ENCODE measurements at regions not wholly inside any gene's neighbourhood (a gene's known extent, or its start where the extent isn't known, plus 50 kb on each side); places are given as distances from the start of the nearest gene placed in this dataset.

DNA sequence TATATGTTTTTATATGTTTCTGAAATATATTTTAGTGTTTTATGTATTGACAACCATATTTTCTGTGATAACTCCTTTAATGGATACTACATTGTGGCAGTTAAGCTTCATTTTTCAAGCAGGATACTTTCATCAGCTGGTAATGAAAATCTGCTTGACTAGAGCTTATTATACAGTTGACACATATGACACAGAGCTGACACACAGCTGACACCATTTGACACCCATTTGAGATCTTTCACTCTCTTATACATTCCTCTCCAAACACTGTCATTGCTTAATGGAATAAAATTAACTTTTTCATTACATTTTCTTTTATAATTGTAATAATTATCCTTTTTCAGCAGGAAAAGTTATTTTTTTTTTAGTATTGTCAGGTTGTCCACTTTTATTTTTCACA is 561.1 kb upstream of the NDST4 start:
- ChIA-PET CTCF (no interaction called here), POLR2A (no interaction called here)

DNA sequence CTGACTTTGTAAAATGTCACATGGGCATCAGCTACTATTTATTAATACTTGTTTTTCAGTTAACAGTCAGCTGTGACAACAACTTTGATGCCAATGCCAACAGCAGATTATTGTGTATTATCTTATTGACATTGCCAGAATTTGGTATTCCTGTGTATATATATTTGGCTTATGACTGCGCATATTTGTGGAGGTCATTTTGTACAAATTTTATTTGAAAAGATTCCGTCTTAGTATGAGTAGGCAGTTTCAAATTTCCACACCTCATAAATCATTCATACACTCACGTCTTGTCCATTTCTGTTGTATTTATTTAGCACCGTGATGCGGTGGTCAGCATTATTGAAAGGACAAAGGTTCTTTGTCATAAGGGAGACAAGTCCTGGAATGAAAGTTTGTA is 558.2 kb upstream of the NDST4 start:
- no peaks in the 10 kb centered on the region for H3K27me3 ChIP-seq (ENCODE audit: control insufficient read depth, insufficient read depth, low read length)
- H3K9me3 ChIP-seq (ENCODE audit: control insufficient read depth, insufficient read depth, low read length): no peaks in the 10 kb centered on the region
- no peak overlapping the region for H3K27ac ChIP-seq (ENCODE audit: low read depth, low read length)
- TF ChIP-seq, protein P1, sequence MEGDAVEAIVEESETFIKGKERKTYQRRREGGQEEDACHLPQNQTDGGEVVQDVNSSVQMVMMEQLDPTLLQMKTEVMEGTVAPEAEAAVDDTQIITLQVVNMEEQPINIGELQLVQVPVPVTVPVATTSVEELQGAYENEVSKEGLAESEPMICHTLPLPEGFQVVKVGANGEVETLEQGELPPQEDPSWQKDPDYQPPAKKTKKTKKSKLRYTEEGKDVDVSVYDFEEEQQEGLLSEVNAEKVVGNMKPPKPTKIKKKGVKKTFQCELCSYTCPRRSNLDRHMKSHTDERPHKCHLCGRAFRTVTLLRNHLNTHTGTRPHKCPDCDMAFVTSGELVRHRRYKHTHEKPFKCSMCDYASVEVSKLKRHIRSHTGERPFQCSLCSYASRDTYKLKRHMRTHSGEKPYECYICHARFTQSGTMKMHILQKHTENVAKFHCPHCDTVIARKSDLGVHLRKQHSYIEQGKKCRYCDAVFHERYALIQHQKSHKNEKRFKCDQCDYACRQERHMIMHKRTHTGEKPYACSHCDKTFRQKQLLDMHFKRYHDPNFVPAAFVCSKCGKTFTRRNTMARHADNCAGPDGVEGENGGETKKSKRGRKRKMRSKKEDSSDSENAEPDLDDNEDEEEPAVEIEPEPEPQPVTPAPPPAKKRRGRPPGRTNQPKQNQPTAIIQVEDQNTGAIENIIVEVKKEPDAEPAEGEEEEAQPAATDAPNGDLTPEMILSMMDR (IDR thresholded peaks at IDR 0.05; ENCODE audit: low read depth, low read length): no peak
- no peak for DNase-seq (ENCODE audit: low read depth, low spot score)
- ChIA-PET CTCF (no interaction called here), POLR2A (no interaction called here)
- H3K4me3 ChIP-seq (ENCODE audit: low read depth, low read length): no peak overlapping the region

More for the DNA sequence above, 561.1 kb upstream of the NDST4 start:
- H3K4me3 ChIP-seq (ENCODE audit: low read depth, low read length): no peak overlapping the region
- H3K9me3 ChIP-seq (ENCODE audit: control insufficient read depth, insufficient read depth, low read length): peaks cover 12% of the 10 kb centered on the region
- no peak overlapping the region for H3K27ac ChIP-seq (ENCODE audit: low read depth, low read length)
- no peak for DNase-seq (ENCODE audit: low read depth, low spot score)
- TF ChIP-seq, protein P1 (IDR thresholded peaks at IDR 0.05; ENCODE audit: low read depth, low read length): no peak
- no peaks in the 10 kb centered on the region for H3K27me3 ChIP-seq (ENCODE audit: control insufficient read depth, insufficient read depth, low read length)

DNA sequence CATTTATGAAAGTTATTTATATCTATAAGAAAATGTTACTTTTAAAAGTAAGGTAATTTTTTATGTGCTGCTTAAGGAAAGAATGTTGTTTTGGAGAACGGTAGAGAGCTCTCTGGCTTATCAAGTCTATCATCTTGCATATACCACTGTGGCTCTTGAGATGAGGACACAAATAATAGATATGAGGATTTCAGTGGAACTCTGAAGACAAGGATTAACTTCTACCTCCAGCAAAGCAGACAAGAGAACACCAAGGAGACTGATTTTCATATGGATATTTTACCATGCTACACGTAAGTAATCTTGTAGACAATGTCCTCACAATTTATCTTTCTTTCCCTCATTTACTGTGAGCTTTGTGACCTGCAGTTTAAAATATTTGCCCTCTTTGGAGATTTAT is 557.5 kb upstream of the NDST4 start:
- TF ChIP-seq, protein P1 (IDR thresholded peaks at IDR 0.05; ENCODE audit: low read depth, low read length): no peak
- no peak for DNase-seq (ENCODE audit: low read depth, low spot score)
- peaks cover 1% of the 10 kb centered on the region for H3K9me3 ChIP-seq (ENCODE audit: control insufficient read depth, insufficient read depth, low read length)
- H3K27ac ChIP-seq (ENCODE audit: low read depth, low read length): no peak overlapping the region
- ChIA-PET POLR2A (no interaction called here), CTCF (no interaction called here)
- no peak overlapping the region for H3K4me3 ChIP-seq (ENCODE audit: low read depth, low read length)
- no peaks in the 10 kb centered on the region for H3K27me3 ChIP-seq (ENCODE audit: control insufficient read depth, insufficient read depth, low read length)

DNA sequence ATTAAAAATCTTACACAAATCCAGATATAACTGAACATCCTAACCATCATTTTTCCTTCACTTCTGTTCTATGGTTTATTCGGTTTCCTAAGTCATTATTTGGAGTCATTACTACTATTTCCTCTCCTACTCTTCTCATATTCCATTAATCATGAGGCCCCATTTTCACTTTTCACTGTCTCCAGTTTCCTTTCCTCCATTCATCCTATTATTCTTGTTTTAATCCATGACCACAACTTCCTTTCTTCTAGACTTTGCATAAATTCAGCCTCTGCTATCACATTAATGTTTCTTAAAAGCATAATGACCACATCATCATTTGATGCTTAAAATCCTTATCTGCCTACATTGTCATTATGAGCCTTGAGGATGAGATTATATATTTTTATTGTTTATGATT is 555.0 kb upstream of the NDST4 start:
- H3K4me3 ChIP-seq (ENCODE audit: low read depth, low read length): no peak overlapping the region
- peaks cover 9% of the 10 kb centered on the region for H3K9me3 ChIP-seq (ENCODE audit: control insufficient read depth, insufficient read depth, low read length)
- H3K27me3 ChIP-seq (ENCODE audit: control insufficient read depth, insufficient read depth, low read length): no peaks in the 10 kb centered on the region
- TF ChIP-seq, protein P1 (IDR thresholded peaks at IDR 0.05; ENCODE audit: low read depth, low read length): no peak
- POLR2A ChIA-PET: no interaction called here
- no peak for DNase-seq (ENCODE audit: low read depth, low spot score)
- H3K27ac ChIP-seq (ENCODE audit: low read depth, low read length): no peak overlapping the region
- CTCF ChIA-PET: no interaction called here

DNA sequence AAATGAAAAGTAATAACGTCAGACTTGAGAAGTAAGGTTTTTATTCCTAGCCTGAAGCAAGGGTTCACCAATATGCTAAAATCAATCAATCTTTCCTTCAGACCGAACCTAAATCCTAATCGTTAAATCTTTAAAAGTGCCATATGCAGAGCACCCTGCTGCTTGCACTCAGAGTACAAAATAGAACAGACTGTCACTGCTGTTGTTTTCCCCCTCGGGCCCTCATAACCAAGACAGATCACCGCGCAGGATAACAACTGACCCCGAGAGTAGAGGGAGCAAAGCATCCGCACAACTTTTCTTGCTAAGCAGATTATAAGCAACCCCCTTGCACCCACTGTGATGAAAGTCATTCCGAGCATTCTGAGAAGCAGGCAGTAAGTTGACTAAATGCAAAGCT is 550.9 kb upstream of the NDST4 start:
- TF ChIP-seq, protein P1 (IDR thresholded peaks at IDR 0.05; ENCODE audit: low read depth, low read length): no peak
- peaks cover 9% of the 10 kb centered on the region for H3K9me3 ChIP-seq (ENCODE audit: control insufficient read depth, insufficient read depth, low read length)
- H3K27ac ChIP-seq (ENCODE audit: low read depth, low read length): no peak overlapping the region
- ChIA-PET POLR2A (no interaction called here), CTCF (no interaction called here)
- no peaks in the 10 kb centered on the region for H3K27me3 ChIP-seq (ENCODE audit: control insufficient read depth, insufficient read depth, low read length)
- no peak overlapping the region for H3K4me3 ChIP-seq (ENCODE audit: low read depth, low read length)
- DNase-seq (ENCODE audit: low read depth, low spot score): no peak

Measured in AG04450 (cell line).